ENCODE measurements at regions not wholly inside any gene's neighbourhood (a gene's known extent, or its start where the extent isn't known, plus 50 kb on each side); places are given as distances from the start of the nearest gene placed in this dataset.

- TF ChIP-seq CTCF (conservative IDR thresholded peaks at IDR 0.05; ENCODE audit: low read length) (no peak), EZH2phosphoT487 (IDR thresholded peaks at IDR 0.05; ENCODE audit: borderline replicate concordance) (no peak)
Observed at GRCh38 chr7:106807474-106807873, 57.6 kb upstream of the PIK3CG start.

Data from Loucy (cell line).